ENCODE measurements at regions not wholly inside any gene's neighbourhood (a gene's known extent, or its start where the extent isn't known, plus 50 kb on each side); places are given as distances from the start of the nearest gene placed in this dataset.

DNA sequence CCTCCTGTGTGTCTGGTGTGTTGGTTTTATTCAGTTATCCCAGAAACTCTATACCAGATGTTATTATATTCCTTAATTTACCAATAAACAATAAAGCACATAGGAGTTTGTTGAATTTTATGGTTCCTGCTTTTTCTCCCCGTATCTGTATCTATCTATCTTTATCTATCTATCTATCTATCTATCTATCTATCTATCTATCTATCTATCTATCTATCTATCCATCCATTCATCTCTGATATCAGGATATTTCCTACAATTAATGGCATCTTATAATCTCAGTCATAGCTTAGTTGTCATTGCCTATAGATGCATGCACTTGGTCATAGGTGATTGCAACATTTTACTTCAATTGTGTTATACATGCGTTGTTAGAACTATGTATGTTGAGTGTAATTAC is 500.2 kb upstream of the ZEB2 start:
- intact Hi-C loops (cut with micrococcal nuclease; ENCODE audit: unreplicated experiment) = no loop called here
- no peaks in the 10 kb centered on the region for H3K79me2 ChIP-seq (ENCODE audit: low read depth)
- no peak for DNase-seq
- H3F3A ChIP-seq (ENCODE audit: insufficient read depth, low read depth) = no peaks in the 10 kb centered on the region
- no peak overlapping the region for H2AFZ ChIP-seq
- H4K20me1 ChIP-seq (ENCODE audit: insufficient read depth) = no peaks in the 10 kb centered on the region
- no peaks in the 10 kb centered on the region for H3K4me1 ChIP-seq (replicated peaks; ENCODE audit: insufficient read depth)
- no peaks in the 10 kb centered on the region for H3K36me3 ChIP-seq (ENCODE audit: low read depth)
- ChIA-PET POLR2A (ENCODE audit: unreplicated experiment) (no interaction called here), CTCF (no interaction called here)
- no peak overlapping the region for H3K4me3 ChIP-seq
- no TSS peak for BruUV-seq (replicated peaks)
- no peaks in the 10 kb centered on the region for H3K27me3 ChIP-seq (ENCODE audit: insufficient read depth, low read depth)
- TF ChIP-seq, protein P1, sequence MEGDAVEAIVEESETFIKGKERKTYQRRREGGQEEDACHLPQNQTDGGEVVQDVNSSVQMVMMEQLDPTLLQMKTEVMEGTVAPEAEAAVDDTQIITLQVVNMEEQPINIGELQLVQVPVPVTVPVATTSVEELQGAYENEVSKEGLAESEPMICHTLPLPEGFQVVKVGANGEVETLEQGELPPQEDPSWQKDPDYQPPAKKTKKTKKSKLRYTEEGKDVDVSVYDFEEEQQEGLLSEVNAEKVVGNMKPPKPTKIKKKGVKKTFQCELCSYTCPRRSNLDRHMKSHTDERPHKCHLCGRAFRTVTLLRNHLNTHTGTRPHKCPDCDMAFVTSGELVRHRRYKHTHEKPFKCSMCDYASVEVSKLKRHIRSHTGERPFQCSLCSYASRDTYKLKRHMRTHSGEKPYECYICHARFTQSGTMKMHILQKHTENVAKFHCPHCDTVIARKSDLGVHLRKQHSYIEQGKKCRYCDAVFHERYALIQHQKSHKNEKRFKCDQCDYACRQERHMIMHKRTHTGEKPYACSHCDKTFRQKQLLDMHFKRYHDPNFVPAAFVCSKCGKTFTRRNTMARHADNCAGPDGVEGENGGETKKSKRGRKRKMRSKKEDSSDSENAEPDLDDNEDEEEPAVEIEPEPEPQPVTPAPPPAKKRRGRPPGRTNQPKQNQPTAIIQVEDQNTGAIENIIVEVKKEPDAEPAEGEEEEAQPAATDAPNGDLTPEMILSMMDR (conservative IDR thresholded peaks at IDR 0.05) = no peak
- no peak for TF ChIP-seq EZH2 (IDR thresholded peaks at IDR 0.05; ENCODE audit: low read depth)
- no peak overlapping the region for H3K27ac ChIP-seq
- H3K9me3 ChIP-seq (ENCODE audit: insufficient read depth, low read depth) = no peaks in the 10 kb centered on the region
- no peaks in the 10 kb centered on the region for H3K9me2 ChIP-seq (ENCODE audit: insufficient read depth)
- H3K4me2 ChIP-seq = no peak overlapping the region

DNA sequence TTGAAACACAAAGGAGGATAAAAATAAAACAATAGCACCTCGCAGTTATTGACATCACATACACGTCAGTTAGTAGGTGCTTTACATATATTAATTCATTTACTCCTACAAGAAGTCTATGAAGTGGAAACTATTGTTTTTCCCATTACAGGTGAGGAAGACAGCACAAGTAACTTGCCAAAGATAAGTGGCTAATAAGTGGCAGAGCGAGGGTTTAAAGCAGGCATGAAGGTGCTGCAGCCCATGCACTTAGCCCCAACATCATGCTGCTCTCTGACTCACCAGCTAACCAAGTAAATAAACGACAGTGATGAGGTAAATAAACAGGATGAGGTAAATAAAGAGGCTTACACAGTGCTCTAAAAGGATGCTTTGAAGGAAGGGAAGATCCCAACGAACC is 498.6 kb upstream of the ZEB2 start:
- Histone ChIP-seq H3K4me1 (replicated peaks; ENCODE audit: insufficient read depth) (no peaks in the 10 kb centered on the region), H3F3A (ENCODE audit: insufficient read depth, low read depth) (no peaks in the 10 kb centered on the region), H2AFZ (no peak overlapping the region; the same call in 1 of the 2 replicates), H3K27me3 (ENCODE audit: insufficient read depth, low read depth) (no peaks in the 10 kb centered on the region), H3K27ac (no peak overlapping the region), H3K36me3 (ENCODE audit: low read depth) (no peaks in the 10 kb centered on the region), H3K4me2 (no peak overlapping the region), H3K79me2 (ENCODE audit: low read depth) (no peaks in the 10 kb centered on the region), H4K20me1 (ENCODE audit: insufficient read depth) (no peaks in the 10 kb centered on the region), H3K9me3 (ENCODE audit: insufficient read depth, low read depth) (no peaks in the 10 kb centered on the region), H3K4me3 (no peak overlapping the region), H3K9me2 (ENCODE audit: insufficient read depth) (0 out of 2 replicates have a peak, but pooled peaks cover 4% of the 10 kb centered on the region)
- intact Hi-C loops (cut with micrococcal nuclease; ENCODE audit: unreplicated experiment) = no loop called here
- ChIA-PET POLR2A (ENCODE audit: unreplicated experiment) (no interaction called here), CTCF (no interaction called here)
- no TSS peak for BruUV-seq (replicated peaks)
- TF ChIP-seq, protein P1 (conservative IDR thresholded peaks at IDR 0.05) = no peak
- no peak for TF ChIP-seq EZH2 (IDR thresholded peaks at IDR 0.05; ENCODE audit: low read depth)
- no peak for DNase-seq

DNA sequence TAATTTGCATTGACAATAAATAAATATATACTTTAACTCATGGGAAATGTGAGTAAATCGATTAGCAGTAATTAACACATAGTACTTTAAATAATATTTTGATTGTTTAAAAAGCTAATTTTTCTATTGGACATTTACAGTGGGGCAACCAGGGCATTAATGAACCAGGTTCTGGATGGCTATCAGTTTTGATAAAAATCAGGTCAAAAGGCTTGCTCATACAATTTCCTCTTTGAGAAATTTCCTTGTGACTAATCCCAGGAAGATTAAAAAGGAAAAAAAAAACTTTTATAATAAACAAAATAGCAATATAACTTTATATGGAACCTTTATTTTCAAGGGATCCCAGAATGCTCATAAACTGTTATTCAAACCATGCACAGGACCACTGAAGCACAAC is 497.2 kb upstream of the ZEB2 start:
- no peak for DNase-seq
- Histone ChIP-seq H3K4me2 (no peak overlapping the region), H3K36me3 (ENCODE audit: low read depth) (no peaks in the 10 kb centered on the region), H3K27me3 (ENCODE audit: insufficient read depth, low read depth) (no peaks in the 10 kb centered on the region), H3K27ac (no peak overlapping the region), H3K79me2 (ENCODE audit: low read depth) (no peaks in the 10 kb centered on the region), H3K9me3 (ENCODE audit: insufficient read depth, low read depth) (no peaks in the 10 kb centered on the region), H4K20me1 (ENCODE audit: insufficient read depth) (no peaks in the 10 kb centered on the region), H3K4me1 (replicated peaks; ENCODE audit: insufficient read depth) (no peaks in the 10 kb centered on the region), H3K4me3 (no peak overlapping the region), H3K9me2 (ENCODE audit: insufficient read depth) (0 out of 2 replicates have a peak, but pooled peaks cover 4% of the 10 kb centered on the region), H3F3A (ENCODE audit: insufficient read depth, low read depth) (no peaks in the 10 kb centered on the region), H2AFZ (no peak overlapping the region)
- no peak for TF ChIP-seq EZH2 (IDR thresholded peaks at IDR 0.05; ENCODE audit: low read depth)
- TF ChIP-seq, protein P1 (conservative IDR thresholded peaks at IDR 0.05) = no peak
- intact Hi-C loops (cut with micrococcal nuclease; ENCODE audit: unreplicated experiment) = no loop called here
- POLR2A ChIA-PET (ENCODE audit: unreplicated experiment) = no interaction called here
- no TSS peak for BruUV-seq (replicated peaks)
- CTCF ChIA-PET = no interaction called here
